ENCODE measurements at regions not wholly inside any gene's neighbourhood (a gene's known extent, or its start where the extent isn't known, plus 50 kb on each side); places are given as distances from the start of the nearest gene placed in this dataset.

GRCh38 chr5:175585567-175585966, 72.3 kb upstream of the HRH2 start:
- no peak for ATAC-seq
- no peak overlapping the region for H3K4me2 ChIP-seq (ENCODE audit: control insufficient read depth, insufficient read depth)
- H3K27ac ChIP-seq (ENCODE audit: control insufficient read depth, insufficient read depth) = no peak overlapping the region
- no peak for DNase-seq (ENCODE audit: low read depth, low spot score)
- WGBS (ENCODE audit: insufficient coverage, insufficient replicate concordance, low lambda C conversion rate, missing lambda C conversion rate) = 7% methylated on average over 5 of the region's 5 CpGs
- no peaks in the 10 kb centered on the region for H3K4me1 ChIP-seq (ENCODE audit: control insufficient read depth, insufficient read depth, low read length)
- H3K4me3 ChIP-seq = no peak overlapping the region
- CTCF ChIA-PET = no interaction called here
- no peaks in the 10 kb centered on the region for H4K20me1 ChIP-seq (ENCODE audit: control insufficient read depth, insufficient read depth)
- FAIRE-seq = no peak
- in situ Hi-C loops (cut with MboI) (no loop called here), intact Hi-C loops (cut with micrococcal nuclease; ENCODE audit: unreplicated experiment) (no loop called here)
- TF ChIP-seq POU2F2 (IDR thresholded peaks at IDR 0.05; ENCODE audit: borderline replicate concordance, low read depth, low read length) = no peak
- TF ChIP-seq YY1 (IDR thresholded peaks at IDR 0.05; ENCODE audit: low read depth, low read length) = no peak
- BruUV-seq (replicated peaks) = no TSS peak
- RAD21 ChIA-PET (ENCODE audit: unreplicated experiment) = no interaction called here
- no peaks in the 10 kb centered on the region for H3K36me3 ChIP-seq (ENCODE audit: control insufficient read depth in 2 of 2, insufficient read depth in 2 of 2, low read length in 1 of 2)
- H2AFZ ChIP-seq (ENCODE audit: control insufficient read depth, low read depth, low read length) = no peak overlapping the region
- no peak overlapping the region for H3K9ac ChIP-seq (ENCODE audit: control insufficient read depth, insufficient read depth, low read length)
- SMC1A ChIA-PET (ENCODE audit: uncharacterized antibody, unreplicated experiment) = no interaction called here
- POLR2A ChIA-PET = no interaction called here
- no peaks in the 10 kb centered on the region for H3K27me3 ChIP-seq (replicated peaks in 1 of 2; ENCODE audit: control insufficient read depth in 2 of 2, insufficient read depth in 2 of 2, low read length in 1 of 2)
- H3K79me2 ChIP-seq (ENCODE audit: control insufficient read depth, insufficient read depth, low read length) = no peaks in the 10 kb centered on the region
- H3K9me3 ChIP-seq (replicated peaks; ENCODE audit: control insufficient read depth, insufficient read depth, low read length) = no peaks in the 10 kb centered on the region; the same call in 1 of the 3 replicates

- Histone ChIP-seq H3K27ac (ENCODE audit: control insufficient read depth, insufficient read depth) (no peak overlapping the region), H4K20me1 (ENCODE audit: control insufficient read depth, insufficient read depth) (no peaks in the 10 kb centered on the region), H3K4me2 (ENCODE audit: control insufficient read depth, insufficient read depth) (no peak overlapping the region), H3K79me2 (ENCODE audit: control insufficient read depth, insufficient read depth, low read length) (no peaks in the 10 kb centered on the region), H2AFZ (ENCODE audit: control insufficient read depth, low read depth, low read length) (no peak overlapping the region), H3K4me3 (no peak overlapping the region), H3K9me3 (replicated peaks; ENCODE audit: control insufficient read depth, insufficient read depth, low read length) (no peaks in the 10 kb centered on the region), H3K36me3 (ENCODE audit: control insufficient read depth in 2 of 2, insufficient read depth in 2 of 2, low read length in 1 of 2) (no peaks in the 10 kb centered on the region), H3K4me1 (ENCODE audit: control insufficient read depth, insufficient read depth, low read length) (no peaks in the 10 kb centered on the region), H3K9ac (ENCODE audit: control insufficient read depth, insufficient read depth, low read length) (no peak overlapping the region), H3K27me3 (replicated peaks in 1 of 2; ENCODE audit: control insufficient read depth in 2 of 2, insufficient read depth in 2 of 2, low read length in 1 of 2) (no peaks in the 10 kb centered on the region; a peak in 1 of 4 replicates)
- POLR2A ChIA-PET = no interaction called here
- TF ChIP-seq CEBPZ (IDR thresholded peaks at IDR 0.05; ENCODE audit: low read depth, low read length) (no peak), DPF2 (IDR thresholded peaks at IDR 0.05) (no peak), RFX5 (IDR thresholded peaks at IDR 0.05; ENCODE audit: low read depth, low read length) (no peak), CBFB (IDR thresholded peaks at IDR 0.05; ENCODE audit: low read depth) (no peak), NFYA (IDR thresholded peaks at IDR 0.05; ENCODE audit: borderline replicate concordance, low read depth, low read length) (no peak), NR2F1 (conservative IDR thresholded peaks at IDR 0.05) (no peak), ZNF592 (IDR thresholded peaks at IDR 0.05) (no peak), HDGF (IDR thresholded peaks at IDR 0.05) (no peak)
- WGBS (ENCODE audit: insufficient coverage, insufficient replicate concordance, low lambda C conversion rate, missing lambda C conversion rate) = 44% methylated on average over 5 of the region's 5 CpGs
- CTCF ChIA-PET = no interaction called here
- DNase-seq (ENCODE audit: low read depth, low spot score) = no peak
- RAD21 ChIA-PET (ENCODE audit: unreplicated experiment) = no interaction called here
- in situ Hi-C loops (cut with MboI) (no loop called here), intact Hi-C loops (cut with micrococcal nuclease; ENCODE audit: unreplicated experiment) (no loop called here)
- no peak for ATAC-seq
- no peak for FAIRE-seq
- no TSS peak for BruUV-seq (replicated peaks)
- SMC1A ChIA-PET (ENCODE audit: uncharacterized antibody, unreplicated experiment) = no interaction called here
These were observed 69.0 kb upstream of the HRH2 start for GRCh38 chr5:175588709-175589429.
